ENCODE measurements at regions not wholly inside any gene's neighbourhood (a gene's known extent, or its start where the extent isn't known, plus 50 kb on each side); places are given as distances from the start of the nearest gene placed in this dataset.

DNA sequence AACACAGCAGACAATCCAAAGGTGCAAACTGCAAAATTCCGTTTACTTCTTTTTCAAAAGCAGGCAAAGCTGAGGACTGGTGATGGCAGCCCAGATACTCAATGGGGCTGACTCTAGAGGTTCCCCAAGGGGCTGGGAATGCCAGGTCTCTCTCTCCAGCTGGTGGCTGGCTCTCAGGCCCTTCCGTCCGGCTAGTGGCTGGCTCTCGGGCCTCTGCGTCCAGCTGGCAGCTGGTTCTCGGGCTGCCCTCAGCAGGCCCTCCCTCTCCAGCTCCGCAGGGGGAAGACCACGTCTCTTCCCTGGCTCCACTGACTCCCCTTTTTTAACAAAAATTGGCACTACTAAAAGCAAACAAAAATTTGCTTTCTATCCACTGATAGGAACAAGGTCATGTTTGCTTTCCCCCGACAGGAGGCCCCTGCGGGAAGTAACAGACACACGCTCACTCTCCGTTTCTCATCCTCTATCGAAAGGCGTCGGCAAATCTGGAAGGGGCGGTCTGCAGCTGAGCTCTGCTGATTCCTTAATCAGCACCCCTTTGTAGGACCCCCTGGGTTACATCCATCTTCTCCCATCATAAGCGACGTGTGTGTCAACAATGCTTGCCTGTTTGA lies 381.4 kb downstream of the BRD1 start:
- Histone ChIP-seq H3K27ac (ENCODE audit: low read length in 2 of 2) (no peak overlapping the region), H3K9me3 (ENCODE audit: control extremely low read depth in 1 of 3, control insufficient read depth in 2 of 3, insufficient read depth in 1 of 3, low read length in 2 of 3) (peaks cover 0 to 12% (median 0%) of the 10 kb centered on the region in 3 donors), H3K9ac (ENCODE audit: low read length) (no peak overlapping the region), H3K4me2 (replicated peaks; ENCODE audit: low read depth, low read length, poor library complexity, severe bottlenecking) (no peak overlapping the region), H3K4me3 (ENCODE audit: control extremely low read depth in 1 of 5, extremely low read depth in 1 of 5, insufficient read depth in 1 of 5, low read depth in 2 of 5, low read length in 4 of 5) (no peak overlapping the region), H3K27me3 (replicated peaks in 1 of 4; ENCODE audit: control extremely low read depth in 1 of 4, control insufficient read depth in 3 of 4, insufficient read depth in 4 of 4, low read length in 3 of 4) (peaks cover 0 to 7% (median 0%) of the 10 kb centered on the region in 4 experiments), H4K20me1 (ENCODE audit: control insufficient read depth, insufficient read depth, low read length, poor library complexity, severe bottlenecking) (no peaks in the 10 kb centered on the region), H3K36me3 (replicated peaks in 1 of 2; ENCODE audit: control extremely low read depth in 1 of 2, control insufficient read depth in 1 of 2, extremely low read depth in 1 of 2, insufficient read depth in 2 of 2, low read length in 1 of 2) (no peaks in the 10 kb centered on the region), H3K79me2 (ENCODE audit: control insufficient read depth, insufficient read depth, low read length) (no peaks in the 10 kb centered on the region), H3K4me1 (ENCODE audit: control insufficient read depth in 2 of 2, insufficient read depth in 2 of 2, low read length in 2 of 2) (no peaks in the 10 kb centered on the region), H2AFZ (ENCODE audit: insufficient read depth, low read depth, low read length, poor library complexity, severe bottlenecking) (no peak overlapping the region)
- WGBS (ENCODE audit: insufficient coverage), result 93% methylated on average over 18 of the region's 18 CpGs
- Mint-ChIP-seq H3K4me3 (no peak overlapping the region), H3K9me3 (ENCODE audit: insufficient read depth) (no peaks in the 10 kb centered on the region), H3K4me1 (no peaks in the 10 kb centered on the region), H3K27me3 (peaks cover 37% of the 10 kb centered on the region), H3K27ac (no peak overlapping the region)
- TF ChIP-seq, protein P1, sequence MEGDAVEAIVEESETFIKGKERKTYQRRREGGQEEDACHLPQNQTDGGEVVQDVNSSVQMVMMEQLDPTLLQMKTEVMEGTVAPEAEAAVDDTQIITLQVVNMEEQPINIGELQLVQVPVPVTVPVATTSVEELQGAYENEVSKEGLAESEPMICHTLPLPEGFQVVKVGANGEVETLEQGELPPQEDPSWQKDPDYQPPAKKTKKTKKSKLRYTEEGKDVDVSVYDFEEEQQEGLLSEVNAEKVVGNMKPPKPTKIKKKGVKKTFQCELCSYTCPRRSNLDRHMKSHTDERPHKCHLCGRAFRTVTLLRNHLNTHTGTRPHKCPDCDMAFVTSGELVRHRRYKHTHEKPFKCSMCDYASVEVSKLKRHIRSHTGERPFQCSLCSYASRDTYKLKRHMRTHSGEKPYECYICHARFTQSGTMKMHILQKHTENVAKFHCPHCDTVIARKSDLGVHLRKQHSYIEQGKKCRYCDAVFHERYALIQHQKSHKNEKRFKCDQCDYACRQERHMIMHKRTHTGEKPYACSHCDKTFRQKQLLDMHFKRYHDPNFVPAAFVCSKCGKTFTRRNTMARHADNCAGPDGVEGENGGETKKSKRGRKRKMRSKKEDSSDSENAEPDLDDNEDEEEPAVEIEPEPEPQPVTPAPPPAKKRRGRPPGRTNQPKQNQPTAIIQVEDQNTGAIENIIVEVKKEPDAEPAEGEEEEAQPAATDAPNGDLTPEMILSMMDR (IDR thresholded peaks at IDR 0.05), result no peak
- TF ChIP-seq EZH2 (IDR thresholded peaks at IDR 0.05; ENCODE audit: borderline replicate concordance, insufficient read depth, low read depth, low read length, poor library complexity, severe bottlenecking), result no peak
- no peak for DNase-seq
- CTCF ChIA-PET, result no interaction called here
- intact Hi-C loops (cut with micrococcal nuclease), result no loop called here
- ATAC-seq (ENCODE audit: low read depth), result no peak
- POLR2A ChIA-PET, result no interaction called here

DNA sequence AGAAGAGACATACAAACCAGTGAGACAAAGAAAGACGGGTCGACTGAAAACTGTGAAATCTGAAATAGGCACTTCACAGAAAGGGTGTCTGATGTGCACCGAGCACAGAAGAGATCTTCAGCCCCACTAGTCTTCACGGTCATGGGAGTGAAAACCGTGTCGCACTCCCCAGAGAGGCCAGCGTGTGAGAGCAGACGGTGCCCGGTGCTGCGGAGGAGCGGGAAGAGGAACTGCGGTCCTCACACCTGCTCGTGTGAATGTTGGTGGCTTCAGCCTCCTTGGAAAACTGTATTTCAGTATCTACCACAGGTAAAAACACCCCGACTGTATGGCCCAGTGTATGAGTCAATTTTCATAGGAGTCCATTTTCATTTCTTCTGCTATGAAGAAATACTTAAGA lies 382.9 kb downstream of the BRD1 start:
- intact Hi-C loops (cut with micrococcal nuclease), result no loop called here
- TF ChIP-seq, protein P1 (IDR thresholded peaks at IDR 0.05), result no peak
- no peak for TF ChIP-seq EZH2 (IDR thresholded peaks at IDR 0.05; ENCODE audit: borderline replicate concordance, insufficient read depth, low read depth, low read length, poor library complexity, severe bottlenecking)
- no peaks in the 10 kb centered on the region for H3K4me1 Mint-ChIP-seq
- Histone ChIP-seq H3K27me3 (replicated peaks in 1 of 4; ENCODE audit: control extremely low read depth in 1 of 4, control insufficient read depth in 3 of 4, insufficient read depth in 4 of 4, low read length in 3 of 4) (peaks cover 0 to 4% (median 0%) of the 10 kb centered on the region in 4 experiments), H3K4me3 (ENCODE audit: control extremely low read depth in 1 of 5, extremely low read depth in 1 of 5, insufficient read depth in 1 of 5, low read depth in 2 of 5, low read length in 4 of 5) (no peak overlapping the region), H3K9ac (ENCODE audit: low read length) (no peak overlapping the region), H3K9me3 (ENCODE audit: control extremely low read depth in 1 of 3, control insufficient read depth in 2 of 3, insufficient read depth in 1 of 3, low read length in 2 of 3) (peaks cover 0 to 16% (median 0%) of the 10 kb centered on the region in 3 donors), H3K79me2 (ENCODE audit: control insufficient read depth, insufficient read depth, low read length) (no peaks in the 10 kb centered on the region), H3K27ac (ENCODE audit: low read length in 2 of 2) (no peak overlapping the region), H3K4me2 (replicated peaks; ENCODE audit: low read depth, low read length, poor library complexity, severe bottlenecking) (no peak overlapping the region), H2AFZ (ENCODE audit: insufficient read depth, low read depth, low read length, poor library complexity, severe bottlenecking) (no peak overlapping the region), H3K4me1 (ENCODE audit: control insufficient read depth in 2 of 2, insufficient read depth in 2 of 2, low read length in 2 of 2) (no peaks in the 10 kb centered on the region), H3K36me3 (replicated peaks in 1 of 2; ENCODE audit: control extremely low read depth in 1 of 2, control insufficient read depth in 1 of 2, extremely low read depth in 1 of 2, insufficient read depth in 2 of 2, low read length in 1 of 2) (no peaks in the 10 kb centered on the region), H4K20me1 (ENCODE audit: control insufficient read depth, insufficient read depth, low read length, poor library complexity, severe bottlenecking) (no peaks in the 10 kb centered on the region)
- H3K27ac Mint-ChIP-seq, result no peak overlapping the region
- DNase-seq, result no peak
- ChIA-PET POLR2A (no interaction called here), CTCF (no interaction called here)
- H3K27me3 Mint-ChIP-seq, result peaks cover 28% of the 10 kb centered on the region
- ATAC-seq (ENCODE audit: low read depth), result no peak
- H3K9me3 Mint-ChIP-seq (ENCODE audit: insufficient read depth), result no peaks in the 10 kb centered on the region
- WGBS (ENCODE audit: insufficient coverage), result 70% methylated on average over 12 of the region's 14 CpGs
- no peak overlapping the region for H3K4me3 Mint-ChIP-seq
